ENCODE measurements at regions not wholly inside any gene's neighbourhood (a gene's known extent, or its start where the extent isn't known, plus 50 kb on each side); places are given as distances from the start of the nearest gene placed in this dataset.

- no peak for DNase-seq (ENCODE audit: low read depth in 1 of 2, low spot score in 1 of 2)
These were observed 366.9 kb downstream of the CMPK2 start for GRCh38 chr2:6498841-6499240.

- DNase-seq (ENCODE audit: low read depth in 1 of 2, low spot score in 1 of 2), result no peak
These were observed 366.0 kb downstream of the CMPK2 start for GRCh38 chr2:6499691-6500090.

- DNase-seq (ENCODE audit: low read depth in 1 of 2, low spot score in 1 of 2), result no peak
These were observed 359.3 kb downstream of the CMPK2 start for GRCh38 chr2:6506361-6506794.

- DNase-seq (ENCODE audit: low read depth in 1 of 2, low spot score in 1 of 2), result no peak
These were observed 358.8 kb downstream of the CMPK2 start for GRCh38 chr2:6506859-6507258.

GRCh38 chr2:6510532-6510931 lies 355.2 kb downstream of the CMPK2 start:
- no peak for DNase-seq (ENCODE audit: low read depth in 1 of 2, low spot score in 1 of 2)

- DNase-seq (ENCODE audit: low read depth in 1 of 2, low spot score in 1 of 2), result no peak
These were observed 353.1 kb downstream of the CMPK2 start for GRCh38 chr2:6512589-6512988.

- no peak for DNase-seq (ENCODE audit: low read depth in 1 of 2, low spot score in 1 of 2)
These were observed 349.0 kb downstream of the CMPK2 start for GRCh38 chr2:6516674-6517073.

GRCh38 chr2:6518361-6518760 lies 347.3 kb downstream of the CMPK2 start:
- DNase-seq (ENCODE audit: low read depth in 1 of 2, low spot score in 1 of 2), result no peak

- DNase-seq (ENCODE audit: low read depth in 1 of 2, low spot score in 1 of 2), result no peak
These were observed 342.2 kb downstream of the CMPK2 start for GRCh38 chr2:6523476-6523875.

- DNase-seq (ENCODE audit: low read depth in 1 of 2, low spot score in 1 of 2), result no peak
These were observed 340.8 kb downstream of the CMPK2 start for GRCh38 chr2:6524691-6525474.

- DNase-seq (ENCODE audit: low read depth in 1 of 2, low spot score in 1 of 2), result no peak
These were observed 340.2 kb downstream of the CMPK2 start for GRCh38 chr2:6525475-6525964.

- DNase-seq (ENCODE audit: low read depth in 1 of 2, low spot score in 1 of 2), result no peak
These were observed 339.4 kb downstream of the CMPK2 start for GRCh38 chr2:6526093-6526824.

GRCh38 chr2:6531304-6531703 lies 334.4 kb downstream of the CMPK2 start:
- DNase-seq (ENCODE audit: low read depth in 1 of 2, low spot score in 1 of 2), result no peak

GRCh38 chr2:6535572-6535971 lies 330.1 kb downstream of the CMPK2 start:
- DNase-seq (ENCODE audit: low read depth in 1 of 2, low spot score in 1 of 2), result no peak

- DNase-seq (ENCODE audit: low read depth in 1 of 2, low spot score in 1 of 2), result no peak
These were observed 327.1 kb downstream of the CMPK2 start for GRCh38 chr2:6538607-6539006.

GRCh38 chr2:6545336-6545735 lies 320.4 kb downstream of the CMPK2 start:
- no peak for DNase-seq (ENCODE audit: low read depth in 1 of 2, low spot score in 1 of 2)

GRCh38 chr2:6545795-6546194 lies 319.9 kb downstream of the CMPK2 start:
- no peak for DNase-seq (ENCODE audit: low read depth in 1 of 2, low spot score in 1 of 2)

GRCh38 chr2:6554466-6554865 lies 311.2 kb downstream of the CMPK2 start:
- no peak for DNase-seq (ENCODE audit: low read depth in 1 of 2, low spot score in 1 of 2)

GRCh38 chr2:6556755-6557154 lies 309.0 kb downstream of the CMPK2 start:
- no peak for DNase-seq (ENCODE audit: low read depth in 1 of 2, low spot score in 1 of 2)

- DNase-seq (ENCODE audit: low read depth in 1 of 2, low spot score in 1 of 2), result no peak
These were observed 308.0 kb downstream of the CMPK2 start for GRCh38 chr2:6557737-6558136.

GRCh38 chr2:6562771-6563170 lies 302.9 kb downstream of the CMPK2 start:
- no peak for DNase-seq (ENCODE audit: low read depth in 1 of 2, low spot score in 1 of 2)

- no peak for DNase-seq (ENCODE audit: low read depth in 1 of 2, low spot score in 1 of 2)
These were observed 301.4 kb downstream of the CMPK2 start for GRCh38 chr2:6564326-6564725.
